HEK293 (cell line): ENCODE measurements at regions not wholly inside any gene's neighbourhood (a gene's known extent, or its start where the extent isn't known, plus 50 kb on each side); places are given as distances from the start of the nearest gene placed in this dataset.

Experiments used
- CTCF ChIA-PET: fragments of 350-600 bp; formaldehyde crosslinking; extraction: SDS; loops from one replicate; lab custom pipeline; 2021; ENCODE audit warnings: antibody characterized with exemption; lab: Yijun Ruan, JAX
- POLR2A ChIA-PET: fragments of 300-600 bp; formaldehyde crosslinking; extraction: SDS; loops from one replicate; lab custom pipeline; 2020; ENCODE audit warnings: antibody characterized with exemption, inconsistent platforms; lab: Yijun Ruan, JAX
- H3K27ac ChIP-seq: fragments of 200-500 bp; sonication (Bioruptor generic); 2 replicates; pipeline ENCODE4 v1.5.1; 2014; ENCODE audit warnings: low read depth, low read length, control low read depth, inconsistent platforms; ENCODE audit errors: extremely low read depth
- H3K36me3 ChIP-seq, 2 experiments: fragments of 200-500 bp in 1 of 2; sonication (Bioruptor generic) in 1 of 2; 1 replicate in 1 of 2; 2 replicates in 1 of 2; pipeline ENCODE4 v1.5.1; 2014 to 2017; ENCODE audit warnings: inconsistent platforms in 2 of 2, low read length in 2 of 2; ENCODE audit not compliant: control insufficient read depth in 2 of 2, insufficient read depth in 1 of 2
- H3K4me1 ChIP-seq: fragments of 200-500 bp; sonication (Bioruptor generic); 2 replicates; pipeline ENCODE4 v1.5.1; 2014; ENCODE audit warnings: mild to moderate bottlenecking, low read length, inconsistent platforms; ENCODE audit not compliant: control insufficient read depth, insufficient read depth
- H3K4me3 ChIP-seq: 2 replicates; pipeline ENCODE4 v1.5.1; 2011; ENCODE audit warnings: low read depth, mild to moderate bottlenecking, control low read depth, low read length, moderate library complexity
- H3K9me3 ChIP-seq: fragments of 200-500 bp; sonication (Bioruptor generic); 2 replicates; pipeline ENCODE4 v1.5.1; 2014; ENCODE audit warnings: low read depth, low read length, inconsistent platforms; ENCODE audit not compliant: control insufficient read depth, insufficient read depth
- ZNF114 ChIP-seq: fragments of 450-650 bp; formaldehyde crosslinking; IDR thresholded peaks from 2 replicates; pipeline ENCODE4 v1.5.0; 2017; ENCODE audit warnings: missing biosample characterization, missing genetic modification characterization
- ZNF174 ChIP-seq: fragments of 450-650 bp; formaldehyde crosslinking; IDR thresholded peaks from 2 replicates; pipeline ENCODE4 v1.5.0; 2017; ENCODE audit warnings: missing biosample characterization, mild to moderate bottlenecking, missing genetic modification characterization
- ZNF311 ChIP-seq: fragments of 450-650 bp; formaldehyde crosslinking; IDR thresholded peaks from 2 replicates; pipeline ENCODE4 v1.5.1; 2017; ENCODE audit warnings: missing biosample characterization, missing genetic modification characterization, borderline replicate concordance
- ZNF426 ChIP-seq: fragments of 450-650 bp; formaldehyde crosslinking; IDR thresholded peaks from 2 replicates; pipeline ENCODE4 v1.5.1; 2017; ENCODE audit warnings: missing biosample characterization, missing genetic modification characterization, mild to moderate bottlenecking, inconsistent platforms, moderate library complexity
- ZNF530 ChIP-seq: fragments of 450-650 bp; formaldehyde crosslinking; IDR thresholded peaks from 2 replicates; pipeline ENCODE4 v1.5.1; 2016; ENCODE audit warnings: low read depth, missing biosample characterization, missing genetic modification characterization
- ZNF555 ChIP-seq: fragments of 450-650 bp; formaldehyde crosslinking; conservative IDR thresholded peaks from 2 replicates; pipeline ENCODE4 v1.5.1; 2017; ENCODE audit warnings: missing biosample characterization, mild to moderate bottlenecking, missing genetic modification characterization, inconsistent platforms
- ZNF571 ChIP-seq: fragments of 450-650 bp; formaldehyde crosslinking; IDR thresholded peaks from 2 replicates; pipeline ENCODE4 v1.5.0; 2017; ENCODE audit warnings: missing biosample characterization, missing genetic modification characterization
- ZNF585B ChIP-seq: fragments of 450-650 bp; formaldehyde crosslinking; IDR thresholded peaks from 2 replicates; pipeline ENCODE4 v1.5.1; 2016; ENCODE audit warnings: missing biosample characterization, missing genetic modification characterization
- ZNF623 ChIP-seq: fragments of 450-650 bp; formaldehyde crosslinking; IDR thresholded peaks from 2 replicates; pipeline ENCODE4 v1.5.1; 2016; ENCODE audit warnings: missing biosample characterization, missing genetic modification characterization
- ZNF76 ChIP-seq: fragments of 450-650 bp; formaldehyde crosslinking; IDR thresholded peaks from 2 replicates; pipeline ENCODE4; 2016; ENCODE audit warnings: low read depth, missing biosample characterization, missing genetic modification characterization, borderline replicate concordance
- ZNF776 ChIP-seq: fragments of 450-650 bp; formaldehyde crosslinking; IDR thresholded peaks from 2 replicates; pipeline ENCODE4 v1.5.0; 2017; ENCODE audit warnings: missing biosample characterization, missing genetic modification characterization, borderline replicate concordance
- ZSCAN23 ChIP-seq: fragments of 450-650 bp; formaldehyde crosslinking; IDR thresholded peaks from 2 replicates; pipeline ENCODE4 v1.5.1; 2016; ENCODE audit warnings: missing biosample characterization, missing genetic modification characterization
- TF ChIP-seq, protein P1 (sequence below): fragments of 450-650 bp; formaldehyde crosslinking; IDR thresholded peaks from 2 replicates; pipeline ENCODE4 v1.5.1; 2017; ENCODE audit warnings: missing biosample characterization, missing genetic modification characterization
- TF ChIP-seq, protein P2 (sequence below): fragments of 450-650 bp; formaldehyde crosslinking; IDR thresholded peaks from 2 replicates; pipeline ENCODE4 v1.5.1; 2017; ENCODE audit warnings: missing biosample characterization, missing genetic modification characterization
- TF ChIP-seq, protein P3 (sequence below): fragments of 450-650 bp; IDR thresholded peaks from 2 replicates; pipeline ENCODE4 v1.5.1; 2018; ENCODE audit warnings: missing biosample characterization, mild to moderate bottlenecking, missing genetic modification characterization
- TF ChIP-seq, protein P4 (sequence below): fragments of 450-650 bp; formaldehyde crosslinking; IDR thresholded peaks from 2 replicates; pipeline ENCODE4 v1.5.1; 2017; ENCODE audit warnings: missing biosample characterization, missing genetic modification characterization

DNA sequence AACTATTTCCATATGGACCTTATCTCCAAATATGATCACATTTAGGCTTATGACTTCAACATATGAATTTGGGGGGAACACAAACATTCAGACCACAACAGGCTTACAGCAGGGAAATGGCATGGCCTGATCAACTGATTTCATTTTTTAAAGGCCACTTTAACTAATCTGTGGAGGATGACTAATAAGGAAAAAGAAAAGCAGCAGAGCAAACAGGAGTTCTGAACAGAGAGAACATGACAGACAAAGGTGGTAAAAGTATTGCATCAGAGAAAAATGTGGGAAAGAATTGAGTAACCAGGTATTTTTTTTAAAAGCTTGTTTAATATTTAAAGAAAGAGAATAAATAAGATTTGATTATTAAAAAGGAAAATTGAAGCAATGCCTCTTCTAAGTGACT is 366.1 kb upstream of the TMPO start:
- H3K4me1 ChIP-seq = no peaks in the 10 kb centered on the region
- H3K4me3 ChIP-seq = no peak overlapping the region
- ChIA-PET CTCF (no interaction called here), POLR2A (no interaction called here)
- TF ChIP-seq ZNF530 (tag by site-specific recombination) (no peak), ZNF76 (tag by site-specific recombination) (no peak), ZSCAN23 (no peak), ZNF571 (tag by site-specific recombination) (no peak), ZNF776 (tag by site-specific recombination) (no peak)
- TF ChIP-seq, protein P1, sequence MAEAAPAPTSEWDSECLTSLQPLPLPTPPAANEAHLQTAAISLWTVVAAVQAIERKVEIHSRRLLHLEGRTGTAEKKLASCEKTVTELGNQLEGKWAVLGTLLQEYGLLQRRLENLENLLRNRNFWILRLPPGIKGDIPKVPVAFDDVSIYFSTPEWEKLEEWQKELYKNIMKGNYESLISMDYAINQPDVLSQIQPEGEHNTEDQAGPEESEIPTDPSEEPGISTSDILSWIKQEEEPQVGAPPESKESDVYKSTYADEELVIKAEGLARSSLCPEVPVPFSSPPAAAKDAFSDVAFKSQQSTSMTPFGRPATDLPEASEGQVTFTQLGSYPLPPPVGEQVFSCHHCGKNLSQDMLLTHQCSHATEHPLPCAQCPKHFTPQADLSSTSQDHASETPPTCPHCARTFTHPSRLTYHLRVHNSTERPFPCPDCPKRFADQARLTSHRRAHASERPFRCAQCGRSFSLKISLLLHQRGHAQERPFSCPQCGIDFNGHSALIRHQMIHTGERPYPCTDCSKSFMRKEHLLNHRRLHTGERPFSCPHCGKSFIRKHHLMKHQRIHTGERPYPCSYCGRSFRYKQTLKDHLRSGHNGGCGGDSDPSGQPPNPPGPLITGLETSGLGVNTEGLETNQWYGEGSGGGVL (tag by site-specific recombination) = no peak
- TF ChIP-seq, protein P2, sequence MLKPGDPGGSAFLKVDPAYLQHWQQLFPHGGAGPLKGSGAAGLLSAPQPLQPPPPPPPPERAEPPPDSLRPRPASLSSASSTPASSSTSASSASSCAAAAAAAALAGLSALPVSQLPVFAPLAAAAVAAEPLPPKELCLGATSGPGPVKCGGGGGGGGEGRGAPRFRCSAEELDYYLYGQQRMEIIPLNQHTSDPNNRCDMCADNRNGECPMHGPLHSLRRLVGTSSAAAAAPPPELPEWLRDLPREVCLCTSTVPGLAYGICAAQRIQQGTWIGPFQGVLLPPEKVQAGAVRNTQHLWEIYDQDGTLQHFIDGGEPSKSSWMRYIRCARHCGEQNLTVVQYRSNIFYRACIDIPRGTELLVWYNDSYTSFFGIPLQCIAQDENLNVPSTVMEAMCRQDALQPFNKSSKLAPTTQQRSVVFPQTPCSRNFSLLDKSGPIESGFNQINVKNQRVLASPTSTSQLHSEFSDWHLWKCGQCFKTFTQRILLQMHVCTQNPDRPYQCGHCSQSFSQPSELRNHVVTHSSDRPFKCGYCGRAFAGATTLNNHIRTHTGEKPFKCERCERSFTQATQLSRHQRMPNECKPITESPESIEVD = no peak
- H3K9me3 ChIP-seq = no peaks in the 10 kb centered on the region
- H3K27ac ChIP-seq = no peak overlapping the region
- no peaks in the 10 kb centered on the region for H3K36me3 ChIP-seq

DNA sequence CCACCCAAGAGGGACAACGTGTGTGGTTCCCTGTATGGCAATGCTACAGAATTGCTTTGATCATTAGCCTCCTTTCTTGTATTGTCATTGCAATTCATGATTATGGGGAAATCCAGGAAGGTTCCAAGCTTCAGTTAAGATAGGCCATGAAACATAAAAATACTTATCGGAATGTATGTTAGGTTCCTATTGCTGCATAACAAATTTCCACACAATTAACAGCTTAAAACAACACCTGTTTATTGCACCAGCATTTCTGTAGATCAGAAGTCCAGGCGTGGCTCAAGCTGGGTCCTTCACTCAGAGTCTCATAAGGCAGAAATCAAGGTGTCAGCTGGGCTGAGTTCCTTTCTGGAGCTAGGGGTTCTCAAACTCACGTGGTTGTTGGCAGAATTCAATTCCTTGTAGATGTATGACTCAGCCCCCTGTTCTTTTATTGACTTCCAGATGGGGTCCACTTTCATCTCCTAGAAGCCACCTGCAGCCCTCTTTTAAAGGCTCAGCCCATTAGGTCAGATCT is 365.6 kb upstream of the TMPO start:
- Histone ChIP-seq H3K36me3 (no peaks in the 10 kb centered on the region), H3K4me3 (no peak overlapping the region), H3K27ac (no peak overlapping the region), H3K4me1 (no peaks in the 10 kb centered on the region), H3K9me3 (no peaks in the 10 kb centered on the region)
- TF ChIP-seq ZNF174 (tag by site-specific recombination) (no peak), ZNF623 (tag by site-specific recombination) (no peak), ZNF311 (tag by site-specific recombination) (no peak), ZNF426 (tag by site-specific recombination) (no peak), ZNF555 (tag by site-specific recombination) (no peak), ZNF585B (tag by site-specific recombination) (no peak), ZNF114 (tag by site-specific recombination) (no peak)
- TF ChIP-seq, protein P3, sequence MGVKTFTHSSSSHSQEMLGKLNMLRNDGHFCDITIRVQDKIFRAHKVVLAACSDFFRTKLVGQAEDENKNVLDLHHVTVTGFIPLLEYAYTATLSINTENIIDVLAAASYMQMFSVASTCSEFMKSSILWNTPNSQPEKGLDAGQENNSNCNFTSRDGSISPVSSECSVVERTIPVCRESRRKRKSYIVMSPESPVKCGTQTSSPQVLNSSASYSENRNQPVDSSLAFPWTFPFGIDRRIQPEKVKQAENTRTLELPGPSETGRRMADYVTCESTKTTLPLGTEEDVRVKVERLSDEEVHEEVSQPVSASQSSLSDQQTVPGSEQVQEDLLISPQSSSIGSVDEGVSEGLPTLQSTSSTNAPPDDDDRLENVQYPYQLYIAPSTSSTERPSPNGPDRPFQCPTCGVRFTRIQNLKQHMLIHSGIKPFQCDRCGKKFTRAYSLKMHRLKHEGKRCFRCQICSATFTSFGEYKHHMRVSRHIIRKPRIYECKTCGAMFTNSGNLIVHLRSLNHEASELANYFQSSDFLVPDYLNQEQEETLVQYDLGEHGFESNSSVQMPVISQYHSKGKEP (tag by site-specific recombination) = no peak
- TF ChIP-seq, protein P4, sequence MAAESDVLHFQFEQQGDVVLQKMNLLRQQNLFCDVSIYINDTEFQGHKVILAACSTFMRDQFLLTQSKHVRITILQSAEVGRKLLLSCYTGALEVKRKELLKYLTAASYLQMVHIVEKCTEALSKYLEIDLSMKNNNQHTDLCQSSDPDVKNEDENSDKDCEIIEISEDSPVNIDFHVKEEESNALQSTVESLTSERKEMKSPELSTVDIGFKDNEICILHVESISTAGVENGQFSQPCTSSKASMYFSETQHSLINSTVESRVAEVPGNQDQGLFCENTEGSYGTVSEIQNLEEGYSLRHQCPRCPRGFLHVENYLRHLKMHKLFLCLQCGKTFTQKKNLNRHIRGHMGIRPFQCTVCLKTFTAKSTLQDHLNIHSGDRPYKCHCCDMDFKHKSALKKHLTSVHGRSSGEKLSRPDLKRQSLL (tag by site-specific recombination) = no peak
- POLR2A ChIA-PET = no interaction called here
- CTCF ChIA-PET = interaction anchor here (0.6 kb wide), 2 partner anchors 77 to 897 kb away, joined by 3 to 4 read pairs; no protein-coding TSS in a partner anchor
